ENCODE measurements at regions not wholly inside any gene's neighbourhood (a gene's known extent, or its start where the extent isn't known, plus 50 kb on each side); places are given as distances from the start of the nearest gene placed in this dataset.

- no peak for DNase-seq
- Histone ChIP-seq H2AFZ (ENCODE audit: insufficient read depth, low read length, poor library complexity) (no peak overlapping the region), H3K4ac (ENCODE audit: low read depth, low read length) (no peak overlapping the region), H3K36me3 (ENCODE audit: control insufficient read depth in 1 of 2, insufficient read depth in 2 of 2, low read length in 2 of 2) (no peaks in the 10 kb centered on the region), H4K8ac (ENCODE audit: low read depth, low read length) (no peak overlapping the region), H3K23ac (ENCODE audit: low read length) (no peak overlapping the region), H2BK5ac (ENCODE audit: low read depth, low read length, poor library complexity) (no peak overlapping the region), H3K27me3 (ENCODE audit: insufficient read depth, low read length) (no peaks in the 10 kb centered on the region), H2AK5ac (ENCODE audit: low read length) (no peak overlapping the region), H3K9me3 (ENCODE audit: insufficient read depth, low read depth, low read length) (no peaks in the 10 kb centered on the region), H3K4me2 (ENCODE audit: low read length) (no peak overlapping the region), H3K27ac (ENCODE audit: low read depth, low read length) (no peak overlapping the region), H3K4me3 (ENCODE audit: low read depth, low read length) (no peak overlapping the region), H3K18ac (ENCODE audit: low read length) (no peak overlapping the region), H3K79me2 (ENCODE audit: control insufficient read depth, insufficient read depth, low read length, poor library complexity) (no peaks in the 10 kb centered on the region), H2BK12ac (ENCODE audit: low read length) (no peak overlapping the region), H3K14ac (ENCODE audit: low read length) (no peak overlapping the region), H3K4me1 (ENCODE audit: control insufficient read depth in 1 of 2, insufficient read depth in 2 of 2, low read length in 2 of 2) (no peaks in the 10 kb centered on the region), H2BK120ac (ENCODE audit: insufficient read depth, low read length, poor library complexity) (no peak overlapping the region), H3K9ac (ENCODE audit: low read length) (no peak overlapping the region), H3K79me1 (ENCODE audit: low read length) (no peaks in the 10 kb centered on the region), H4K91ac (ENCODE audit: low read depth, low read length) (no peak overlapping the region), H4K12ac (ENCODE audit: low read depth, low read length) (no peak overlapping the region)
- WGBS (ENCODE audit: extremely low coverage, insufficient coverage, insufficient read length) = no CpG with 5 or more reads among the region's 2 CpGs
Observed at GRCh38 chr5:109524555-109524954, 114.8 kb upstream of the PJA2 start.

- H3K36me3 ChIP-seq (ENCODE audit: control insufficient read depth in 1 of 2, insufficient read depth in 2 of 2, low read length in 2 of 2) = no peaks in the 10 kb centered on the region
- no peak overlapping the region for H3K4me2 ChIP-seq (ENCODE audit: low read length)
- no peak overlapping the region for H3K27ac ChIP-seq (ENCODE audit: low read depth, low read length)
- no peak overlapping the region for H2BK12ac ChIP-seq (ENCODE audit: low read length)
- H3K79me1 ChIP-seq (ENCODE audit: low read length) = no peaks in the 10 kb centered on the region
- no peak overlapping the region for H3K9ac ChIP-seq (ENCODE audit: low read length)
- no peak overlapping the region for H3K23ac ChIP-seq (ENCODE audit: low read length)
- H2AFZ ChIP-seq (ENCODE audit: insufficient read depth, low read length, poor library complexity) = no peak overlapping the region
- no peaks in the 10 kb centered on the region for H3K9me3 ChIP-seq (ENCODE audit: insufficient read depth, low read depth, low read length)
- DNase-seq = no peak
- no peaks in the 10 kb centered on the region for H3K4me1 ChIP-seq (ENCODE audit: control insufficient read depth in 1 of 2, insufficient read depth in 2 of 2, low read length in 2 of 2)
- H2BK120ac ChIP-seq (ENCODE audit: insufficient read depth, low read length, poor library complexity) = no peak overlapping the region
- H2BK5ac ChIP-seq (ENCODE audit: low read depth, low read length, poor library complexity) = no peak overlapping the region
- H3K79me2 ChIP-seq (ENCODE audit: control insufficient read depth, insufficient read depth, low read length, poor library complexity) = no peaks in the 10 kb centered on the region
- no peak overlapping the region for H4K12ac ChIP-seq (ENCODE audit: low read depth, low read length)
- no peak overlapping the region for H3K18ac ChIP-seq (ENCODE audit: low read length)
- H3K27me3 ChIP-seq (ENCODE audit: insufficient read depth, low read length) = no peaks in the 10 kb centered on the region
- H4K8ac ChIP-seq (ENCODE audit: low read depth, low read length) = no peak overlapping the region
- no peak overlapping the region for H3K4me3 ChIP-seq (ENCODE audit: low read depth, low read length)
- H3K4ac ChIP-seq (ENCODE audit: low read depth, low read length) = no peak overlapping the region
- H3K14ac ChIP-seq (ENCODE audit: low read length) = no peak overlapping the region
- no peak overlapping the region for H4K91ac ChIP-seq (ENCODE audit: low read depth, low read length)
- H2AK5ac ChIP-seq (ENCODE audit: low read length) = no peak overlapping the region
- WGBS (ENCODE audit: extremely low coverage, insufficient coverage, insufficient read length) = no CpG with 5 or more reads among the region's 5 CpGs
Observed at GRCh38 chr5:109524026-109524425, 114.3 kb upstream of the PJA2 start.

GRCh38 chr5:109522404-109522803 lies 112.6 kb upstream of the PJA2 start:
- Histone ChIP-seq H2AFZ (ENCODE audit: insufficient read depth, low read length, poor library complexity) (no peak overlapping the region), H3K18ac (ENCODE audit: low read length) (no peak overlapping the region), H3K27ac (ENCODE audit: low read depth, low read length) (no peak overlapping the region), H3K79me1 (ENCODE audit: low read length) (no peaks in the 10 kb centered on the region), H3K27me3 (ENCODE audit: insufficient read depth, low read length) (no peaks in the 10 kb centered on the region), H3K14ac (ENCODE audit: low read length) (no peak overlapping the region), H2BK120ac (ENCODE audit: insufficient read depth, low read length, poor library complexity) (no peak overlapping the region), H3K4ac (ENCODE audit: low read depth, low read length) (no peak overlapping the region), H3K23ac (ENCODE audit: low read length) (no peak overlapping the region), H3K4me3 (ENCODE audit: low read depth, low read length) (no peak overlapping the region), H3K9ac (ENCODE audit: low read length) (no peak overlapping the region), H4K91ac (ENCODE audit: low read depth, low read length) (no peak overlapping the region), H2BK12ac (ENCODE audit: low read length) (no peak overlapping the region), H3K4me1 (ENCODE audit: control insufficient read depth in 1 of 2, insufficient read depth in 2 of 2, low read length in 2 of 2) (no peaks in the 10 kb centered on the region), H3K4me2 (ENCODE audit: low read length) (no peak overlapping the region), H2BK5ac (ENCODE audit: low read depth, low read length, poor library complexity) (no peak overlapping the region), H3K79me2 (ENCODE audit: control insufficient read depth, insufficient read depth, low read length, poor library complexity) (no peaks in the 10 kb centered on the region), H4K8ac (ENCODE audit: low read depth, low read length) (no peak overlapping the region), H3K36me3 (ENCODE audit: control insufficient read depth in 1 of 2, insufficient read depth in 2 of 2, low read length in 2 of 2) (no peaks in the 10 kb centered on the region), H4K12ac (ENCODE audit: low read depth, low read length) (no peak overlapping the region), H2AK5ac (ENCODE audit: low read length) (no peak overlapping the region), H3K9me3 (ENCODE audit: insufficient read depth, low read depth, low read length) (no peaks in the 10 kb centered on the region)
- DNase-seq = no peak
- WGBS (ENCODE audit: extremely low coverage, insufficient coverage, insufficient read length) = no CpG with 5 or more reads among the region's 1 CpG

- Histone ChIP-seq H3K4ac (ENCODE audit: low read depth, low read length) (no peak overlapping the region), H2BK120ac (ENCODE audit: insufficient read depth, low read length, poor library complexity) (no peak overlapping the region), H3K79me1 (ENCODE audit: low read length) (no peaks in the 10 kb centered on the region), H3K36me3 (ENCODE audit: control insufficient read depth in 1 of 2, insufficient read depth in 2 of 2, low read length in 2 of 2) (no peaks in the 10 kb centered on the region), H4K12ac (ENCODE audit: low read depth, low read length) (no peak overlapping the region), H3K27ac (ENCODE audit: low read depth, low read length) (no peak overlapping the region), H3K18ac (ENCODE audit: low read length) (no peak overlapping the region), H2AFZ (ENCODE audit: insufficient read depth, low read length, poor library complexity) (no peak overlapping the region), H3K27me3 (ENCODE audit: insufficient read depth, low read length) (no peaks in the 10 kb centered on the region), H3K4me1 (ENCODE audit: control insufficient read depth in 1 of 2, insufficient read depth in 2 of 2, low read length in 2 of 2) (no peaks in the 10 kb centered on the region), H4K91ac (ENCODE audit: low read depth, low read length) (no peak overlapping the region), H4K8ac (ENCODE audit: low read depth, low read length) (no peak overlapping the region), H3K9me3 (ENCODE audit: insufficient read depth, low read depth, low read length) (no peaks in the 10 kb centered on the region), H3K4me2 (ENCODE audit: low read length) (no peak overlapping the region), H2BK5ac (ENCODE audit: low read depth, low read length, poor library complexity) (no peak overlapping the region), H3K9ac (ENCODE audit: low read length) (no peak overlapping the region), H2AK5ac (ENCODE audit: low read length) (no peak overlapping the region), H3K79me2 (ENCODE audit: control insufficient read depth, insufficient read depth, low read length, poor library complexity) (no peaks in the 10 kb centered on the region), H3K14ac (ENCODE audit: low read length) (no peak overlapping the region), H3K4me3 (ENCODE audit: low read depth, low read length) (no peak overlapping the region), H2BK12ac (ENCODE audit: low read length) (no peak overlapping the region), H3K23ac (ENCODE audit: low read length) (no peak overlapping the region)
- no peak for DNase-seq
- WGBS (ENCODE audit: extremely low coverage, insufficient coverage, insufficient read length) = no CpG with 5 or more reads among the region's 3 CpGs
Observed at GRCh38 chr5:109519416-109519815, 109.6 kb upstream of the PJA2 start.
